ENCODE measurements at regions not wholly inside any gene's neighbourhood (a gene's known extent, or its start where the extent isn't known, plus 50 kb on each side); places are given as distances from the start of the nearest gene placed in this dataset.

- TF ChIP-seq, protein P1, sequence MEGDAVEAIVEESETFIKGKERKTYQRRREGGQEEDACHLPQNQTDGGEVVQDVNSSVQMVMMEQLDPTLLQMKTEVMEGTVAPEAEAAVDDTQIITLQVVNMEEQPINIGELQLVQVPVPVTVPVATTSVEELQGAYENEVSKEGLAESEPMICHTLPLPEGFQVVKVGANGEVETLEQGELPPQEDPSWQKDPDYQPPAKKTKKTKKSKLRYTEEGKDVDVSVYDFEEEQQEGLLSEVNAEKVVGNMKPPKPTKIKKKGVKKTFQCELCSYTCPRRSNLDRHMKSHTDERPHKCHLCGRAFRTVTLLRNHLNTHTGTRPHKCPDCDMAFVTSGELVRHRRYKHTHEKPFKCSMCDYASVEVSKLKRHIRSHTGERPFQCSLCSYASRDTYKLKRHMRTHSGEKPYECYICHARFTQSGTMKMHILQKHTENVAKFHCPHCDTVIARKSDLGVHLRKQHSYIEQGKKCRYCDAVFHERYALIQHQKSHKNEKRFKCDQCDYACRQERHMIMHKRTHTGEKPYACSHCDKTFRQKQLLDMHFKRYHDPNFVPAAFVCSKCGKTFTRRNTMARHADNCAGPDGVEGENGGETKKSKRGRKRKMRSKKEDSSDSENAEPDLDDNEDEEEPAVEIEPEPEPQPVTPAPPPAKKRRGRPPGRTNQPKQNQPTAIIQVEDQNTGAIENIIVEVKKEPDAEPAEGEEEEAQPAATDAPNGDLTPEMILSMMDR (IDR thresholded peaks at IDR 0.05) = no peak
- H3K9ac ChIP-seq = no peak overlapping the region
- no peak overlapping the region for H3K4me2 ChIP-seq (ENCODE audit: low read length)
- H3K79me2 ChIP-seq = no peaks in the 10 kb centered on the region
- H3K9me3 ChIP-seq (ENCODE audit: control insufficient read depth, low read length) = no peaks in the 10 kb centered on the region
- no peaks in the 10 kb centered on the region for H3K27me3 ChIP-seq (ENCODE audit: control insufficient read depth, insufficient read depth, low read length)
- H2AFZ ChIP-seq = no peak overlapping the region
- H3K4me1 ChIP-seq = no peaks in the 10 kb centered on the region
- no peak overlapping the region for H3K27ac ChIP-seq
- no peaks in the 10 kb centered on the region for H3K36me3 ChIP-seq (ENCODE audit: control insufficient read depth, insufficient read depth, low read length)
- H3K4me3 ChIP-seq (ENCODE audit: low read depth, low read length) = no peak overlapping the region
These were observed 867.6 kb downstream of the EPHA3 start for GRCh38 chr3:89974903-89975519.

DNA sequence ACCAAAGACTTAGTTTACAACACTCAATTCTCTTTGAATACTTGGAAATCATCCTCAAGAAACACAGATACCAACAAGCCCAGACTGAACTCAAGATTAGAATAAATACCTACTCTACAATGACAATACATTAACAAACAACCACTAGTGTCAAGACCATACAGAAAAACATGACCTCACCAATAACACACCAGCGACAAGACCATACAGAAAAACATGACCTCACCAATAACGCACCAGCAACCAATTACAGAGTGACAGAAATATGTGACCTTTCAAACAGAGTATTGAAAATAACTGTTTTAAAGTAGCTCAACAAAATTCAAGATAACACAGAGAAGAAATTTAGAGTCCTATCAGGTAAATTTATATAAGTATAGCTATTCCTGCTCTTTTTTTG lies 876.0 kb downstream of the EPHA3 start:
- H3K79me2 ChIP-seq = no peaks in the 10 kb centered on the region
- H3K27ac ChIP-seq = no peak overlapping the region
- no peaks in the 10 kb centered on the region for H3K36me3 ChIP-seq (ENCODE audit: control insufficient read depth, insufficient read depth, low read length)
- no peaks in the 10 kb centered on the region for H3K9me3 ChIP-seq (ENCODE audit: control insufficient read depth, low read length)
- H3K27me3 ChIP-seq (ENCODE audit: control insufficient read depth, insufficient read depth, low read length) = no peaks in the 10 kb centered on the region
- H3K4me3 ChIP-seq (ENCODE audit: low read depth, low read length) = no peak overlapping the region
- no peak overlapping the region for H2AFZ ChIP-seq
- TF ChIP-seq, protein P1 (IDR thresholded peaks at IDR 0.05) = no peak
- H3K4me1 ChIP-seq = no peaks in the 10 kb centered on the region
- no peak overlapping the region for H3K4me2 ChIP-seq (ENCODE audit: low read length)
- no peak overlapping the region for H3K9ac ChIP-seq

DNA sequence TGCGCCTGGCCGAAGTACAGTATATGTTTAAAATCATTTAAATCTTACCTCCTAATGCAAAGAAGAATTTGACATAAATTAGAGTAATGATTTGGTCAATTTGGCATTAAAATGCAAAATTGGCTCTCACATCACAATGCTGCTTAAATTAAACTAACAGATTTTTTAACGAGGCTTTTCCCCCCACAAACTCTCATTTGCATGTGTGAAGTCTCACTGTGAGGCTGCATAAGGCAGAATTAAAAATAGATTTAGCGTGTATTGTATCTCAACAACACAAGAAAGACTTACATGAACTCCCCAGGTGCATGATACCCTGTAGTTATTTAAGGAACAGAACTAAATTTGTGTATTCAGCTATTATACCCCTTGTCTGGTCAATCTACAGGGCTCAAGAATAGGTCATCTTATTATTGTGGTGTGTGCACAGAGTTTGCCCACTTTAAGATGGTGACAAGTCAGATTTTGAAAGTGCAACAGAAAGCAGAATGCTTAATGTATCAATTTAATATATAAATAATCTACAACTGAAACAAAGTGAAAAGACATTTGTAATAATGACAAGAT lies 897.9 kb downstream of the EPHA3 start:
- no peak overlapping the region for H3K4me3 ChIP-seq (ENCODE audit: low read depth, low read length)
- TF ChIP-seq, protein P1 (IDR thresholded peaks at IDR 0.05) = no peak
- H3K4me2 ChIP-seq (ENCODE audit: low read length) = no peak overlapping the region
- no peaks in the 10 kb centered on the region for H3K27me3 ChIP-seq (ENCODE audit: control insufficient read depth, insufficient read depth, low read length)
- H2AFZ ChIP-seq = no peak overlapping the region
- H3K9ac ChIP-seq = no peak overlapping the region
- H3K9me3 ChIP-seq (ENCODE audit: control insufficient read depth, low read length) = no peaks in the 10 kb centered on the region
- no peaks in the 10 kb centered on the region for H3K36me3 ChIP-seq (ENCODE audit: control insufficient read depth, insufficient read depth, low read length)
- no peaks in the 10 kb centered on the region for H3K4me1 ChIP-seq
- H3K27ac ChIP-seq = no peak overlapping the region
- H3K79me2 ChIP-seq = no peaks in the 10 kb centered on the region

DNA sequence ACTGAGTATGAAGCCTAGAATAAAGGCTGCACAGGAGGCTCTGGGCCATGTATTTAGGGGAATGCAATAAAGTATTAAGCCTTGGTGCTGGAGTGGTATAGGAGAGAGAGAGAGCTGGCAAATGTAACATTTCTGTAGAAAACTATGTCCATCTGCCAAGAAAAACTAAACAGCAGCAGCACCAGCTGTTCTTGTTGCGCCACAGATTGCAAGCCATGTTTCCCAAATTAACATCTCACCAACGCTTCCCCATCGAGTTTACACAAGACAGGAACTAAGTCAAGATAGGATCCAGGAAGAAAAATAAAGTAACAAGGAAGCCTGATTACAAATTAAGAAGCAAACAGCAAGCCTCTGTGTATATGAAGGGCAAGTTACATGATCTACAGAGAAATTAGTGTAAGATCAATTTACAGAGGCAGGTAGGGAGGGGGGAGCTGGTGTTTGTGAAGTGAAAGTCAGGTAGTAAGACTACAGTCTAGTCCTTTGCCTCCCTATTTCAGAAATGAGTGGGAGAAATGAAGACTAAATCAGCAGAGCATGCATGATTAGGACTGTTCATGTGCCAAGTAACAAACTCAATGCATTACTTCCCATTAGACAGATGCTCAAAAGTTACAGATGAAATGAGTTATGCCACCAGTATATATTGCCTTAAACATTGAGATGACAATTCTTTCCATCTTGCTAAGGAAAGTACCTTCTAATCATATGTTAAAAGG lies 900.5 kb downstream of the EPHA3 start:
- no peaks in the 10 kb centered on the region for H3K36me3 ChIP-seq (ENCODE audit: control insufficient read depth, insufficient read depth, low read length)

More for the DNA sequence above, 900.5 kb downstream of the EPHA3 start:
- Histone ChIP-seq H2AFZ (no peak overlapping the region), H3K9me3 (ENCODE audit: control insufficient read depth, low read length) (no peaks in the 10 kb centered on the region), H3K27me3 (ENCODE audit: control insufficient read depth, insufficient read depth, low read length) (no peaks in the 10 kb centered on the region), H3K4me1 (no peaks in the 10 kb centered on the region), H3K4me2 (ENCODE audit: low read length) (no peak overlapping the region), H3K4me3 (ENCODE audit: low read depth, low read length) (no peak overlapping the region), H3K79me2 (no peaks in the 10 kb centered on the region), H3K27ac (no peak overlapping the region), H3K9ac (no peak overlapping the region)
- TF ChIP-seq, protein P1 (IDR thresholded peaks at IDR 0.05) = no peak
